Coronary artery (tissue), 2 donors: ENCODE measurements at regions not wholly inside any gene's neighbourhood (a gene's known extent, or its start where the extent isn't known, plus 50 kb on each side); places are given as distances from the start of the nearest gene placed in this dataset.

Experiments used
- DNase-seq: peaks from one replicate; pipeline ENCODE4 v3.0.0-alpha.2; 2017; ENCODE audit warnings: low spot score
- H3K27ac ChIP-seq, 2 donors: fragments of 200-600 bp; sonication (generic); one replicate each; pipeline ENCODE4 v1.5.1; 2016 to 2019
- H3K4me3 ChIP-seq: fragments of 200-600 bp; sonication (generic); 2 replicates; pipeline ENCODE4 v1.5.1; 2016; ENCODE audit warnings: mild to moderate bottlenecking, moderate library complexity
- TF ChIP-seq, protein P1 (sequence below): fragments of 200-600 bp; sonication (generic); IDR thresholded peaks from one replicate; pipeline ENCODE4 v1.5.1; 2019; ENCODE audit warnings: antibody characterized with exemption

DNA sequence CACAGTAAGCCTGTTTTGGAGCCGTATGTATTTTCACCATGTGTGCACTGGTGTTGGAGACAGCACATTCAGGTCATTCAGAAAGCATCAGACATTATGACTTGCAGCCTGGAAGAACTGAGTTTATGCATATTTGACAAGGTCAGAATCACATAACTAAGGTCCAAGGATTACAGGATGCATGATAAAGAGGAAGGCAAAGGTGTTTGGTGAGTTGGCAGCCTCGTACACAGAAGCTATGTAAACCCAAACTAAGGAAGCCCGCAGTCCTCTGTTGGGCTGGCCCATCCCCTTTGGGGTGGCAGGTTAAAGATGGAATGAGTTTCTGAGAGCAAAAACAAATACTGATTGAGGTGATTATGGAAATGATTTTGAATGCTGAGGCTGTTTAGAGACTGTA is 218.4 kb downstream of the KTN1 start:
- Histone ChIP-seq H3K4me3 (no peak overlapping the region), H3K27ac (no peak overlapping the region)
- no peak for DNase-seq
- TF ChIP-seq, protein P1, sequence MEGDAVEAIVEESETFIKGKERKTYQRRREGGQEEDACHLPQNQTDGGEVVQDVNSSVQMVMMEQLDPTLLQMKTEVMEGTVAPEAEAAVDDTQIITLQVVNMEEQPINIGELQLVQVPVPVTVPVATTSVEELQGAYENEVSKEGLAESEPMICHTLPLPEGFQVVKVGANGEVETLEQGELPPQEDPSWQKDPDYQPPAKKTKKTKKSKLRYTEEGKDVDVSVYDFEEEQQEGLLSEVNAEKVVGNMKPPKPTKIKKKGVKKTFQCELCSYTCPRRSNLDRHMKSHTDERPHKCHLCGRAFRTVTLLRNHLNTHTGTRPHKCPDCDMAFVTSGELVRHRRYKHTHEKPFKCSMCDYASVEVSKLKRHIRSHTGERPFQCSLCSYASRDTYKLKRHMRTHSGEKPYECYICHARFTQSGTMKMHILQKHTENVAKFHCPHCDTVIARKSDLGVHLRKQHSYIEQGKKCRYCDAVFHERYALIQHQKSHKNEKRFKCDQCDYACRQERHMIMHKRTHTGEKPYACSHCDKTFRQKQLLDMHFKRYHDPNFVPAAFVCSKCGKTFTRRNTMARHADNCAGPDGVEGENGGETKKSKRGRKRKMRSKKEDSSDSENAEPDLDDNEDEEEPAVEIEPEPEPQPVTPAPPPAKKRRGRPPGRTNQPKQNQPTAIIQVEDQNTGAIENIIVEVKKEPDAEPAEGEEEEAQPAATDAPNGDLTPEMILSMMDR, result no peak

DNA sequence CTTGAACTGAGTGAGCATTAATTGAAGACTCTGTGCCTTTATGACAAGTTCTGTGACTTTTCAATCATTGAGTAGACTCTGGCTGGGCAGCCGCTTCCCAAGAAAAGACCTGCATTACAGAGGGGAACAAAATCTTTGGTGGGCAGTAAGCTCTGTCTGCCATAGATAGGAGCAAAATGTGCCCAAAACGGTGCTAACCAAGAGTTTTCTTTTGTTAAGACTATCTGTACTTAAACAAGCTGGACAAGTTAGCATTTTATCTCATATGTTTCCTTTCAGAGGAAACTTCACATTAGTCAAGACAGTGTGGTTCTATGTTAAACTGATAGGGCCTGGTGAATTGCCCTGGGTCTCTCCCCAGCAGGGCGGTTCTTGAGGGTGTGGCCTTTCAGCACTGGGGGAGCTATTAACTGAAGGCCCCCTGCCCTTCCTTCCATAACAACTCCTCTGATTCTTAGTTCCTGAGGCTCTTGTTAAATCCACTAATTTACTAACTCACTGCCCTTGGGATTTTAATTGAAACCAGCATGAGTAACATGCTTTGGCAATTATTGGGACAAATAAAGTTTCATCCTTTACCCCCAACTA is 219.6 kb downstream of the KTN1 start:
- TF ChIP-seq, protein P1, result no peak
- no peak for DNase-seq
- H3K4me3 ChIP-seq, result no peak overlapping the region
- no peak overlapping the region for H3K27ac ChIP-seq

DNA sequence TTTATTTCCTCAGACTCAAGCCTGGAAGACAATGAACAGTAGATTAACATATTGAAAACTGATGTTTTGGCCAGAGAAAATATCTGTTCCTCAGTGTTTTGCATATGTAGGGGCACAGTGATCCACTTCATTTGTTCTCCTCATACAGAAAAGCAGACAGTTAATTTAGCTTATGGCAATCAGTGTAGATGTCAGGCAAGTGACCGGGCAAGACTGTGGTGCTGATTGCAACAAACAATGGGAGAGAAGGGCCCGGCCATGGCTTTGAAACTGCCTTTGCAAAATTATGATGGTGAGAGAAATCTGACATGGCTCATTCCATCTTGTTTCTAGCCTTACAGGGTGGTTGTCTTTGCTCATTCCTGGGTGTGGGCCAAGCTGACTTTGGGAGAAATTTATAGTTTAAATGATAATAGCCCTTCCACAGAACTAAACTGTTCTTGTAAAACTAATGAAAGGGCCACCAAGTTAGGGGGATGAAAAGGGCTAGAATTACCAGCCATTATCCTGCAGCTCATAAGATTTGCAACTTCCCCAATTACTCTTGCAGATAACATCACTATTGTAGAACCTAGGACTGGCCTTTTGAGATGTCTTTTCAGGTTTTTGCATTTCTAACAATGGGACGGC is 220.3 kb downstream of the KTN1 start:
- Histone ChIP-seq H3K4me3 (no peak overlapping the region), H3K27ac (no peak overlapping the region)
- TF ChIP-seq, protein P1, result no peak
- no peak for DNase-seq

DNA sequence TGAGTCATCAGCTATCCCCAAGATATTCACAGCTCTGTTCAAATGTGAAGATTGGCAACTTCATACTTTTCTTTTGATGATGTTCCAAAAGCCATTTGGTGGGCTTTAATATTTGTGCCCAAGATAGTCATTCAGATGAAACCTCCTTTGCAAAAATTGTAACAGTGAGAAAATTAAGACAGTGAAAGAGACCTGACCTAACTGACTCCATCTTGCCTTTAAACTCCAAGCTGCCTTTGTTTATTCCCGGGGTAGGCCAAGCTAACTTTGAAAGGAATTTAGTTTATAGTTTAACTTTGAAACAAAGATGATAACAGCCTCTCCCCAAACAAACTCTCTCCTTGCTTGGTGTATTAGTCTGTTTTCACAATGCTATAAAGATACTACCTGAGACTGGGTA is 221.1 kb downstream of the KTN1 start:
- no peak overlapping the region for H3K4me3 ChIP-seq
- TF ChIP-seq, protein P1, result no peak
- no peak for DNase-seq
- no peak overlapping the region for H3K27ac ChIP-seq

DNA sequence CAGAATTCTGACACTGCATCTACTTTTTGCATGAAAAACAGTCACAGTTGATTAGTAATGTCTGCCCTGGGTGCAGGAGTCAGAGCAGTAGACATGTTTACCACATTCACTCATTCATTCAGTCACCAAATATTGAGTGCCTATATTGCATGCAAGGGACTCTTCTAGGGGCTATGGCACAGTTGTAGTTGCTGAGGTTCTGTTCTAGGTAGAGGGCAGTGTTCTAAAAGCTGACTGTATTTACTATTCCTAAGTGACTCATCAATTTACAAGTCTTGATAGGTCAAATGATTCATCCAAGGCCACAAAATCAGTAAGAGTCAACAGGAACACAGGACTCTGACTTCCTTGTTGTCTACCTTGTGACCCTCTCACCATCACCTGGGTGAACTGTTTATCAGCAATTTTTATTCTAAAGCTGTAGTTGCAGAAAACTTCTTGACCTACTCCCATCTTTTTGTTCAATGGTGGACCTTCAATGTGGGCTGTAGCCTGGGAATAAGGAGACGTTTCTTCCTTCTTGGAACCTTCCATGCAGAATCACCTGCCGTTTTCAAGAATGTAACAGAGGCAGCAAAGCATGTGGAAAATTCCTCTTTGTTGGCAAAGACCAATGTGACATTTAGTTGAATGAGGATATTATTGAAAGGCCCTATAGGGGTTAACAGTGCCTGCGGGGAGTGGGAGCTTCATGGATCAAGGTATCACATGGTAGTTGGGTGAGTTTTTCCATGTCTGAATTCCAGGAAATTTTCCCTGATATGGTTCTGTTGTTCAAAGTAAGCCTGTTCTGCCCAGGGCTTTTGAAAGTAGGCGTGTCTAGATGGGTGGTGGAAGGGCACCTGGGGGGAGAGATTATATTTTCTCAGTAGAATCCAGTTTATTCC is 223.2 kb downstream of the KTN1 start:
- DNase-seq, result no peak
- TF ChIP-seq, protein P1, result no peak
- Histone ChIP-seq H3K27ac (no peak overlapping the region), H3K4me3 (no peak overlapping the region)

DNA sequence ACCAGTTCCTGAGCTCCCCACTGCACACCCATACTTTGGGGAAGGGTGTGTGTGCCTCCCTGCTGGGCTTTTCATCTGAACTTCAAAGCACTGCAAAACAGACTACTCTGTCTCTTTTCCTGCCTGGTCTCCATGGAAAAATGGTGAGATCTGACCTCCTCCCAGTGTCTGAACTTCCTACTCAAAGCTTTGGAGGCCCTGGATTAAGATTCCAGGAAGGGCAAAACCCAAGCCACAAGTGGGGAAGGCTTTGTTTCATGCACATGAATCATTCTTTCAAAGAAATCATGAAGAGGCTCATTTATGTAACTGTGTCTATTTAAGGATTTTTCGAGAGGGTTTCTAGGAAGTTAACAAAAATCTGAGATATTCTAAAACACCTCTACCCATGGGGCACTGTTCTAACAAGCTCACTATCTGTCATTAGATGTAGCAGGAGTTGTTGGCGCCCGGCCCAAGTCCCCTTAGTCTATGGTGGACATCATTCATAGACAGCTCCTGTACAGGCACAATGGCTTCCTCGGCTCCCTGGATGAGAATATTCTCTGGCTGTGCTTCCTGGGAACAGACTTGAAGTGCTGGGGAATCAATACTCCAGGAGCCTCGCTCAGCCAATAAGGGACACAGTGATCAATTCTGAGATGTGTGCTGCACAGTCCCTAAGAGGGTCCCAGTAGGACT is 224.0 kb downstream of the KTN1 start:
- TF ChIP-seq, protein P1, result no peak
- no peak for DNase-seq
- Histone ChIP-seq H3K4me3 (no peak overlapping the region), H3K27ac (no peak overlapping the region)
